Liver (tissue), 3 donors: ENCODE measurements at regions not wholly inside any gene's neighbourhood (a gene's known extent, or its start where the extent isn't known, plus 50 kb on each side); places are given as distances from the start of the nearest gene placed in this dataset.

ENCODE experiments used
- EGR1 ChIP-seq, 2 donors: IDR thresholded peaks; 2 replicates each; pipeline ENCODE4 v1.6.1; 2016 to 2018; ENCODE audit warnings: antibody characterized with exemption in 2 of 2, low read depth in 2 of 2
- GABPA ChIP-seq, 2 donors: IDR thresholded peaks in 1 of 2; conservative IDR thresholded peaks in 1 of 2; 2 replicates each; pipeline ENCODE4 v1.6.1; 2016; ENCODE audit warnings: antibody characterized with exemption in 2 of 2, mild to moderate bottlenecking in 1 of 2, moderate library complexity in 1 of 2
- HNF4G ChIP-seq: IDR thresholded peaks from 2 replicates; pipeline ENCODE4 v1.6.1; 2016; ENCODE audit warnings: antibody characterized with exemption
- MAX ChIP-seq: IDR thresholded peaks from 2 replicates; pipeline ENCODE4 v1.6.1; 2016; ENCODE audit warnings: antibody characterized with exemption
- RAD21 ChIP-seq, 2 donors: IDR thresholded peaks; 2 replicates each; pipeline ENCODE4 v1.6.1; 2016; ENCODE audit warnings: antibody characterized with exemption in 2 of 2, mild to moderate bottlenecking in 2 of 2
- RXRA ChIP-seq, 2 donors: IDR thresholded peaks; 2 replicates each; pipeline ENCODE4 v1.6.1; 2017 to 2018; ENCODE audit warnings: antibody characterized with exemption in 2 of 2, mild to moderate bottlenecking in 1 of 2
- SP1 ChIP-seq: IDR thresholded peaks from 2 replicates; pipeline ENCODE4 v1.6.1; 2018; ENCODE audit warnings: antibody characterized with exemption, mild to moderate bottlenecking
- YY1 ChIP-seq: IDR thresholded peaks from 2 replicates; pipeline ENCODE4 v1.6.1; 2016; ENCODE audit warnings: antibody characterized with exemption, mild to moderate bottlenecking
- TF ChIP-seq, protein P1 (sequence below): fragments of 150-350 bp; IDR thresholded peaks from 2 replicates; pipeline ENCODE4 v1.5.1; 2017; ENCODE audit warnings: improper control_type of control experiment, low read depth, low read length; ENCODE audit not compliant: missing input control
- TF ChIP-seq, protein P2 (sequence below): IDR thresholded peaks from 2 replicates; pipeline ENCODE4 v1.6.1; 2016; ENCODE audit warnings: antibody characterized with exemption
- donor health status: healthy.
- donor health status: healthy.

DNA sequence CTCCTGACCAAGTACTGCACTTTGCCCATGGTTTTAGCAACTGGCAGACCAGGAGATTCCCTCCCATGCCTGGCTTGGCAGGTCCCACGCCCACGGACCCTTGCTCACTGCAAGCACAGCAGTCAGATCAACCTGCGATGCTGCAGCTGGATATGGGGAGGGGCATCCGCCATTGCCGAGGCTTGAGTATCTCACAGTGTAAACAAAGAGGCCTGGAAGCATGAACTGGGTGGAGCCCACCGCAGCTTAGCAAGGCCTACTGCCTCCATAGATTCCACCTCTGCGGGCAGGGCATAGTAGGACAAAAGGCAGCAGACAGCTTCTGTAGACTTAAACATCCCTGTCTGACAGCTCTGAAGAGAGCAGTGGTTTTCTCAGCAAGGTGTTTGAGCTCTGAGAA lies 479.8 kb downstream of the FUT8 start:
- TF ChIP-seq, protein P1, sequence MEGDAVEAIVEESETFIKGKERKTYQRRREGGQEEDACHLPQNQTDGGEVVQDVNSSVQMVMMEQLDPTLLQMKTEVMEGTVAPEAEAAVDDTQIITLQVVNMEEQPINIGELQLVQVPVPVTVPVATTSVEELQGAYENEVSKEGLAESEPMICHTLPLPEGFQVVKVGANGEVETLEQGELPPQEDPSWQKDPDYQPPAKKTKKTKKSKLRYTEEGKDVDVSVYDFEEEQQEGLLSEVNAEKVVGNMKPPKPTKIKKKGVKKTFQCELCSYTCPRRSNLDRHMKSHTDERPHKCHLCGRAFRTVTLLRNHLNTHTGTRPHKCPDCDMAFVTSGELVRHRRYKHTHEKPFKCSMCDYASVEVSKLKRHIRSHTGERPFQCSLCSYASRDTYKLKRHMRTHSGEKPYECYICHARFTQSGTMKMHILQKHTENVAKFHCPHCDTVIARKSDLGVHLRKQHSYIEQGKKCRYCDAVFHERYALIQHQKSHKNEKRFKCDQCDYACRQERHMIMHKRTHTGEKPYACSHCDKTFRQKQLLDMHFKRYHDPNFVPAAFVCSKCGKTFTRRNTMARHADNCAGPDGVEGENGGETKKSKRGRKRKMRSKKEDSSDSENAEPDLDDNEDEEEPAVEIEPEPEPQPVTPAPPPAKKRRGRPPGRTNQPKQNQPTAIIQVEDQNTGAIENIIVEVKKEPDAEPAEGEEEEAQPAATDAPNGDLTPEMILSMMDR: no peak
- TF ChIP-seq RAD21 (IDR thresholded peaks at IDR 0.05) (no peak), EGR1 (IDR thresholded peaks at IDR 0.05; ENCODE audit: low read depth in 2 of 2) (no peak), HNF4G (no peak), YY1 (no peak), RXRA (IDR thresholded peaks at IDR 0.05) (no peak), GABPA (IDR thresholded peaks at IDR 0.05 in 1 of 2, conservative IDR thresholded peaks at IDR 0.05 in 1 of 2) (no peak), SP1 (no peak), MAX (no peak)
- TF ChIP-seq, protein P2, sequence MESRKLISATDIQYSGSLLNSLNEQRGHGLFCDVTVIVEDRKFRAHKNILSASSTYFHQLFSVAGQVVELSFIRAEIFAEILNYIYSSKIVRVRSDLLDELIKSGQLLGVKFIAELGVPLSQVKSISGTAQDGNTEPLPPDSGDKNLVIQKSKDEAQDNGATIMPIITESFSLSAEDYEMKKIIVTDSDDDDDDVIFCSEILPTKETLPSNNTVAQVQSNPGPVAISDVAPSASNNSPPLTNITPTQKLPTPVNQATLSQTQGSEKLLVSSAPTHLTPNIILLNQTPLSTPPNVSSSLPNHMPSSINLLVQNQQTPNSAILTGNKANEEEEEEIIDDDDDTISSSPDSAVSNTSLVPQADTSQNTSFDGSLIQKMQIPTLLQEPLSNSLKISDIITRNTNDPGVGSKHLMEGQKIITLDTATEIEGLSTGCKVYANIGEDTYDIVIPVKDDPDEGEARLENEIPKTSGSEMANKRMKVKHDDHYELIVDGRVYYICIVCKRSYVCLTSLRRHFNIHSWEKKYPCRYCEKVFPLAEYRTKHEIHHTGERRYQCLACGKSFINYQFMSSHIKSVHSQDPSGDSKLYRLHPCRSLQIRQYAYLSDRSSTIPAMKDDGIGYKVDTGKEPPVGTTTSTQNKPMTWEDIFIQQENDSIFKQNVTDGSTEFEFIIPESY: no peak
